ENCODE measurements at regions not wholly inside any gene's neighbourhood (a gene's known extent, or its start where the extent isn't known, plus 50 kb on each side); places are given as distances from the start of the nearest gene placed in this dataset.
A peak's percentile ranks its signal among the peaks of the same experiment; 100 is the strongest.

GRCh38 chr12:47554046-47554653 lies 151.7 kb downstream of the RPAP3 start:
- Histone ChIP-seq H2BK12ac (ENCODE audit: low read length in 2 of 2) (no peak overlapping the region), H3K4me1 (ENCODE audit: control insufficient read depth, insufficient read depth, low read depth, low read length) (no peaks in the 10 kb centered on the region), H3K14ac (ENCODE audit: low read length in 2 of 2) (no peak overlapping the region), H4K91ac (ENCODE audit: low read length) (no peak overlapping the region), H2BK5ac (ENCODE audit: low read depth, low read length, poor library complexity, severe bottlenecking) (no peak overlapping the region), H4K8ac (ENCODE audit: low read length) (no peak overlapping the region), H3K4me3 (ENCODE audit: insufficient read depth in 1 of 2, low read depth in 1 of 2, low read length in 2 of 2) (no peak overlapping the region), H2AFZ (ENCODE audit: low read depth, low read length) (no peak overlapping the region), H3K23ac (ENCODE audit: low read length in 2 of 2) (no peak overlapping the region), H2BK15ac (ENCODE audit: low read depth, poor library complexity, severe bottlenecking) (no peak overlapping the region), H3K18ac (ENCODE audit: low read depth in 1 of 2, low read length in 2 of 2) (no peak overlapping the region), H2BK120ac (ENCODE audit: low read depth, low read length) (no peak overlapping the region), H3K79me1 (replicated peaks; ENCODE audit: low read length, poor library complexity, severe bottlenecking) (no peaks in the 10 kb centered on the region), H3K9me3 (ENCODE audit: control insufficient read depth, low read length) (peaks cover 7% of the 10 kb centered on the region), H2AK5ac (ENCODE audit: low read length, severe bottlenecking) (no peak overlapping the region), H3K27me3 (ENCODE audit: control insufficient read depth in 1 of 2, insufficient read depth in 1 of 2, low read length in 2 of 2) (peaks cover 4% of the 10 kb centered on the region in 2 experiments), H3K4me2 (ENCODE audit: low read length, poor library complexity, severe bottlenecking) (no peak overlapping the region), H3K27ac (ENCODE audit: low read length, poor library complexity, severe bottlenecking) (no peak overlapping the region), H3K4ac (ENCODE audit: low read depth in 1 of 2, low read length in 2 of 2) (no peak overlapping the region), H3K9ac (ENCODE audit: low read length) (no peak overlapping the region), H3K36me3 (ENCODE audit: control insufficient read depth in 1 of 2, insufficient read depth in 2 of 2, low read depth in 1 of 2, low read length in 2 of 2) (no peaks in the 10 kb centered on the region)
- no peak for DNase-seq
- WGBS = 86% methylated on average over 1 of the region's 3 CpGs

- WGBS = 95% methylated on average over 2 of the region's 3 CpGs
Observed at GRCh38 chr12:47553266-47553665, 152.6 kb downstream of the RPAP3 start.

DNA sequence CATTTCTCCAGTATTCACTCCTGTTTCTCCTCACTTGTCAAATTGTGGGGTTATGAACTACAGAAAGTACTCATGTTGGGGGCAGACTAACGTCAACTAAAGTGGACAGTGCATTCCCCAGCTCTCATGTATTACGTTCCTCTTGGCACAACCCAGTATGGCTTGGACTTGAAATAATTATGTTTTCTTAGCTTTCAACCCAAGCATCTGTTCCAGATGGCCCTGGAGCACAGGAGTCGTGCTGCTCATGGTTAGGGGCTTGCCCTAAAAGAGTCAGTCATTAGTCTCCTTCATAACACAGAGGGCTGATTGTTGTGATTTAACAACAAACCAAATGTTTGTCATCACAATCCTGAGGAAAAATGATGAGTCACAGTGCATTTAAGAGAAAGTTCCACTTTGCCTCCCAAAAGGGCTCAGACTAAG lies 154.4 kb downstream of the RPAP3 start:
- Histone ChIP-seq H3K4me3 (ENCODE audit: insufficient read depth in 1 of 2, low read depth in 1 of 2, low read length in 2 of 2) (peak overlapping the region in 1 of 2 experiments; percentile 30), H2BK12ac (ENCODE audit: low read length in 2 of 2) (no peak overlapping the region), H3K27ac (ENCODE audit: low read length, poor library complexity, severe bottlenecking) (no peak overlapping the region), H3K27me3 (ENCODE audit: control insufficient read depth in 1 of 2, insufficient read depth in 1 of 2, low read length in 2 of 2) (no peaks in the 10 kb centered on the region), H4K91ac (ENCODE audit: low read length) (no peak overlapping the region), H4K8ac (ENCODE audit: low read length) (no peak overlapping the region), H2AFZ (ENCODE audit: low read depth, low read length) (no peak overlapping the region), H3K4me1 (ENCODE audit: control insufficient read depth, insufficient read depth, low read depth, low read length) (no peaks in the 10 kb centered on the region), H3K23ac (ENCODE audit: low read length in 2 of 2) (no peak overlapping the region), H3K9me3 (ENCODE audit: control insufficient read depth, low read length) (peaks cover 7% of the 10 kb centered on the region), H3K4me2 (ENCODE audit: low read length, poor library complexity, severe bottlenecking) (no peak overlapping the region), H3K4ac (ENCODE audit: low read depth in 1 of 2, low read length in 2 of 2) (no peak overlapping the region), H3K18ac (ENCODE audit: low read depth in 1 of 2, low read length in 2 of 2) (no peak overlapping the region), H2AK5ac (ENCODE audit: low read length, severe bottlenecking) (no peak overlapping the region), H2BK120ac (ENCODE audit: low read depth, low read length) (no peak overlapping the region), H3K14ac (ENCODE audit: low read length in 2 of 2) (no peak overlapping the region), H3K79me1 (replicated peaks; ENCODE audit: low read length, poor library complexity, severe bottlenecking) (no peaks in the 10 kb centered on the region), H3K36me3 (ENCODE audit: control insufficient read depth in 1 of 2, insufficient read depth in 2 of 2, low read depth in 1 of 2, low read length in 2 of 2) (no peaks in the 10 kb centered on the region), H2BK5ac (ENCODE audit: low read depth, low read length, poor library complexity, severe bottlenecking) (no peak overlapping the region), H3K9ac (ENCODE audit: low read length) (peak overlapping the region; percentile 47), H2BK15ac (ENCODE audit: low read depth, poor library complexity, severe bottlenecking) (no peak overlapping the region)
- WGBS = 43% methylated on average over 3 of the region's 3 CpGs
- peak; percentile 74 for DNase-seq

More at GRCh38 chr12:47553266-47553665, 152.6 kb downstream of the RPAP3 start:
- no peak overlapping the region for H3K18ac ChIP-seq (ENCODE audit: low read depth in 1 of 2, low read length in 2 of 2)
- H3K4me1 ChIP-seq (ENCODE audit: control insufficient read depth, insufficient read depth, low read depth, low read length) = no peaks in the 10 kb centered on the region
- H4K8ac ChIP-seq (ENCODE audit: low read length) = no peak overlapping the region
- H3K27me3 ChIP-seq (ENCODE audit: control insufficient read depth in 1 of 2, insufficient read depth in 1 of 2, low read length in 2 of 2) = no peaks in the 10 kb centered on the region
- H4K91ac ChIP-seq (ENCODE audit: low read length) = no peak overlapping the region
- no peak overlapping the region for H2AFZ ChIP-seq (ENCODE audit: low read depth, low read length)
- H2BK15ac ChIP-seq (ENCODE audit: low read depth, poor library complexity, severe bottlenecking) = no peak overlapping the region
- H2BK5ac ChIP-seq (ENCODE audit: low read depth, low read length, poor library complexity, severe bottlenecking) = no peak overlapping the region
- no peak overlapping the region for H3K23ac ChIP-seq (ENCODE audit: low read length in 2 of 2)
- no peak overlapping the region for H3K4me2 ChIP-seq (ENCODE audit: low read length, poor library complexity, severe bottlenecking)
- no peak overlapping the region for H3K4me3 ChIP-seq (ENCODE audit: insufficient read depth in 1 of 2, low read depth in 1 of 2, low read length in 2 of 2)
- no peak overlapping the region for H3K14ac ChIP-seq (ENCODE audit: low read length in 2 of 2)
- H3K79me1 ChIP-seq (replicated peaks; ENCODE audit: low read length, poor library complexity, severe bottlenecking) = no peaks in the 10 kb centered on the region
- H2AK5ac ChIP-seq (ENCODE audit: low read length, severe bottlenecking) = no peak overlapping the region
- no peak overlapping the region for H3K4ac ChIP-seq (ENCODE audit: low read depth in 1 of 2, low read length in 2 of 2)
- H2BK12ac ChIP-seq (ENCODE audit: low read length in 2 of 2) = no peak overlapping the region
- peaks cover 7% of the 10 kb centered on the region for H3K9me3 ChIP-seq (ENCODE audit: control insufficient read depth, low read length)
- H3K9ac ChIP-seq (ENCODE audit: low read length) = no peak overlapping the region
- no peak overlapping the region for H3K27ac ChIP-seq (ENCODE audit: low read length, poor library complexity, severe bottlenecking)
- H3K36me3 ChIP-seq (ENCODE audit: control insufficient read depth in 1 of 2, insufficient read depth in 2 of 2, low read depth in 1 of 2, low read length in 2 of 2) = no peaks in the 10 kb centered on the region
- DNase-seq = no peak
- no peak overlapping the region for H2BK120ac ChIP-seq (ENCODE audit: low read depth, low read length)

GRCh38 chr12:47549258-47549657 lies 156.6 kb downstream of the RPAP3 start:
- H3K9ac ChIP-seq (ENCODE audit: low read length) = no peak overlapping the region
- no peak overlapping the region for H2BK12ac ChIP-seq (ENCODE audit: low read length in 2 of 2)
- no peak overlapping the region for H4K91ac ChIP-seq (ENCODE audit: low read length)
- no peak overlapping the region for H3K27ac ChIP-seq (ENCODE audit: low read length, poor library complexity, severe bottlenecking)
- no peaks in the 10 kb centered on the region for H3K79me1 ChIP-seq (replicated peaks; ENCODE audit: low read length, poor library complexity, severe bottlenecking)
- no peak overlapping the region for H2AFZ ChIP-seq (ENCODE audit: low read depth, low read length)
- H3K18ac ChIP-seq (ENCODE audit: low read depth in 1 of 2, low read length in 2 of 2) = no peak overlapping the region
- peaks cover 7% of the 10 kb centered on the region for H3K9me3 ChIP-seq (ENCODE audit: control insufficient read depth, low read length)
- no peak overlapping the region for H2AK5ac ChIP-seq (ENCODE audit: low read length, severe bottlenecking)
- H2BK120ac ChIP-seq (ENCODE audit: low read depth, low read length) = no peak overlapping the region
- no peaks in the 10 kb centered on the region for H3K27me3 ChIP-seq (ENCODE audit: control insufficient read depth in 1 of 2, insufficient read depth in 1 of 2, low read length in 2 of 2)
- no peak overlapping the region for H2BK15ac ChIP-seq (ENCODE audit: low read depth, poor library complexity, severe bottlenecking)
- H3K4me3 ChIP-seq (ENCODE audit: insufficient read depth in 1 of 2, low read depth in 1 of 2, low read length in 2 of 2) = no peak overlapping the region
- 100% methylated on average over 1 of the region's 3 CpGs for WGBS
- no peak overlapping the region for H2BK5ac ChIP-seq (ENCODE audit: low read depth, low read length, poor library complexity, severe bottlenecking)
- no peaks in the 10 kb centered on the region for H3K36me3 ChIP-seq (ENCODE audit: control insufficient read depth in 1 of 2, insufficient read depth in 2 of 2, low read depth in 1 of 2, low read length in 2 of 2)
- DNase-seq = no peak
- no peak overlapping the region for H3K4ac ChIP-seq (ENCODE audit: low read depth in 1 of 2, low read length in 2 of 2)
- H3K4me1 ChIP-seq (ENCODE audit: control insufficient read depth, insufficient read depth, low read depth, low read length) = no peaks in the 10 kb centered on the region
- H3K23ac ChIP-seq (ENCODE audit: low read length in 2 of 2) = no peak overlapping the region
- H4K8ac ChIP-seq (ENCODE audit: low read length) = no peak overlapping the region
- no peak overlapping the region for H3K4me2 ChIP-seq (ENCODE audit: low read length, poor library complexity, severe bottlenecking)
- H3K14ac ChIP-seq (ENCODE audit: low read length in 2 of 2) = no peak overlapping the region
